ENCODE measurements at regions not wholly inside any gene's neighbourhood (a gene's known extent, or its start where the extent isn't known, plus 50 kb on each side); places are given as distances from the start of the nearest gene placed in this dataset.

DNA sequence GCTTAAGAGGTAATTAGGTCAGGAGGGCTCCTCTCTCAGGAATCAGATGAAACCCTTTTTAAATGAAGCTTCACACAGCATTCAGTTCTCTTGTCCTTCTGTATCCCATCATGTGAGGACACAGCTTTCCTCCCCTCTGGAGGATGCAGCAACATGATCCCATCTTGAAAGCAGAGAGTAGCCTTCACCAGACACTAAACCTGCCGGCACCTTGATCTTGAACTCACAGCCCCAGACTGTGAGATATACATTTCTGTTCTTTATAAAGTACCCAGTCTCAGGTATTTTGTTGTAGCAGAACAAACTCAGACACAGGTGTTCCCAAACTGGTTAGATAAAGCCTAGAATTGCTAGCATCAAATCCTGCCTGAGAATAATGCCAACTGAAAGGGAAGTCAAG is 83.7 kb upstream of the PRICKLE2 start:
- TF ChIP-seq, protein P1, sequence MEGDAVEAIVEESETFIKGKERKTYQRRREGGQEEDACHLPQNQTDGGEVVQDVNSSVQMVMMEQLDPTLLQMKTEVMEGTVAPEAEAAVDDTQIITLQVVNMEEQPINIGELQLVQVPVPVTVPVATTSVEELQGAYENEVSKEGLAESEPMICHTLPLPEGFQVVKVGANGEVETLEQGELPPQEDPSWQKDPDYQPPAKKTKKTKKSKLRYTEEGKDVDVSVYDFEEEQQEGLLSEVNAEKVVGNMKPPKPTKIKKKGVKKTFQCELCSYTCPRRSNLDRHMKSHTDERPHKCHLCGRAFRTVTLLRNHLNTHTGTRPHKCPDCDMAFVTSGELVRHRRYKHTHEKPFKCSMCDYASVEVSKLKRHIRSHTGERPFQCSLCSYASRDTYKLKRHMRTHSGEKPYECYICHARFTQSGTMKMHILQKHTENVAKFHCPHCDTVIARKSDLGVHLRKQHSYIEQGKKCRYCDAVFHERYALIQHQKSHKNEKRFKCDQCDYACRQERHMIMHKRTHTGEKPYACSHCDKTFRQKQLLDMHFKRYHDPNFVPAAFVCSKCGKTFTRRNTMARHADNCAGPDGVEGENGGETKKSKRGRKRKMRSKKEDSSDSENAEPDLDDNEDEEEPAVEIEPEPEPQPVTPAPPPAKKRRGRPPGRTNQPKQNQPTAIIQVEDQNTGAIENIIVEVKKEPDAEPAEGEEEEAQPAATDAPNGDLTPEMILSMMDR (IDR thresholded peaks at IDR 0.05; ENCODE audit: low read depth, low read length), result no peak
- DNase-seq (ENCODE audit: extremely low read depth, low read depth), result no peak

DNA sequence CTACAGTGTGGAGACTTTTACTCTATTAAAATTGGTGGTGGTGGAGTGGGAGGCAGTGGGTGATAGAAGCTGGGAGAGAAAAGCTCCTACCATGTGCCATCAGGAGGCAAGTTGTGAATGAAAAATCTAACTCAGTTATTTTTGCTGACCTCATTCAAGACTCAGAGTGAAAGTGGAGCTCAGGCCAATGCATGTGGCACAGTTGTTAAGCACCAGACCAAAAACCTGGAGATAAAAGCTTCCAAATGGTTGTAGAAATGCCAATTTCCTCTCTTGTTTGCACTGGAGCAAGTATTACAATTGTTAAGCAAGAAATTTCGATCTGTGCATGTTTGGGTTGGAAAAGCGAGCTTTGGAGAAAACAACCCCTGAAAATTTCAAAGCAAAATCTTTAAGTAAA is 81.5 kb upstream of the PRICKLE2 start:
- peak; percentile 57 for DNase-seq (ENCODE audit: extremely low read depth, low read depth)
- TF ChIP-seq, protein P1 (IDR thresholded peaks at IDR 0.05; ENCODE audit: low read depth, low read length), result no peak

DNA sequence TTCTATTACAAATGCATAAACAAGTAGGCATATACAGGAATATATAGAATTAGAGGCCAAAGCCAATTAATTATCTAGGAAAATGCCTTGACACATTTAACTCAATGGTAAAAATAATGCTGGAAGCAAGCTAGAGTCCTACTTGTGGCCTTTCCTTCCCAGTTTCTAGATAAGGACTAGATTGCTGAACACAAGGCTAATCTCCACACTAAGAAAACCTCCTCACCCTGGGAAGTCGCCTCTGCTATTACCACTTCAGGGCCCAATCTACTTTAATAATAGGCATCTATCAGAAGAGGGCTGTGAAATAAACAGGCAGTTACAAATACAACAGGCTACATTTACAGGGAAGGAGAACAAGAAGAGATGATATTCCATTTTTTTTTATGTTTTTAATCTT is 80.5 kb upstream of the PRICKLE2 start:
- no peak for DNase-seq (ENCODE audit: extremely low read depth, low read depth)
- TF ChIP-seq, protein P1 (IDR thresholded peaks at IDR 0.05; ENCODE audit: low read depth, low read length), result no peak

DNA sequence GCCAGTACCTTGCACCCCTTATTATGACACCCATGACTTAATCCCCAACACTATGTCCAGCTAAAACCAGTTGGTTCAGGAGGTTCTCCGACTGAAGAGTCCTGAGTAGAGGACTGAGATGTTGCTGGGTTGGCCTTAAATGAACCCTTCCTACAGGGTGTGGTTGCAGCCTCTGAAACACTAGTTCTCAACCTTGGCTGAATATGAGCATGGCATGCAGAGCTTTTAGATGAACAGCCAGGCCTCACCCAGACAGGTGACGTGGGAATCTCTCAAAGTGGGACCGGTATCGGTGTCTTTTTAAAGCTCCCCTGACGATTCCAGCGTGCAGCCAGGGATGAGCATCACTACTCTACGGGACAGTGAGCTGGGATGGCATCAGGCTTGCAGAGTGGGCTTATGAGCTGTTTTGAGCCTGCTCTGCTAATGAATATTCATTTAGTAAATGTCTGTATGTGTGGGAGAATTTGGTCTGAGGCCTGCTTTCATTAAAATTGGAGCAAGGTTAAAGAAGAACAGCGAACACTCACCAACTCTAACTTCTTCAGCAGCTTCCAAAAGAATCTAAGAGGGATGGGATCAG is 79.7 kb upstream of the PRICKLE2 start:
- DNase-seq (ENCODE audit: extremely low read depth, low read depth), result no peak
- TF ChIP-seq, protein P1 (IDR thresholded peaks at IDR 0.05; ENCODE audit: low read depth, low read length), result no peak

DNA sequence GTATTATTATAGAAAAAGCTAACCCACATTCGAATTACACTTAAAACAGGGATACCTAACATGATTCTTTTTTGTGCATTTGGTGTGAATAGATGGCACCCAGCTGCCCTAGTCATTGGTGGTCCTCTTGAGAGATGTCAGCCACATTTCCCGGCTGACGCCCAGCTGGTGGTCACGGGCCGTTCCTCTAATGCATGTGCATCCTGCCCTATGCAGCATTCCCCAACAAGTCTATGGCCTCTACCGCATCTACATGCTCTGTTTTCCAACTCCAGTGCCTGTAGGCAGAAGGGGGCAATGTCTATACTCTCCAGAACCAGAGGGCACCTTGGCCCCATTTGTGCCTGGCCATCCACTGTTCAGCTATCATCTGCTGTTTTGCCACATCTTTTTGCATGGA is 78.6 kb upstream of the PRICKLE2 start:
- TF ChIP-seq, protein P1 (IDR thresholded peaks at IDR 0.05; ENCODE audit: low read depth, low read length), result no peak
- no peak for DNase-seq (ENCODE audit: extremely low read depth, low read depth)

DNA sequence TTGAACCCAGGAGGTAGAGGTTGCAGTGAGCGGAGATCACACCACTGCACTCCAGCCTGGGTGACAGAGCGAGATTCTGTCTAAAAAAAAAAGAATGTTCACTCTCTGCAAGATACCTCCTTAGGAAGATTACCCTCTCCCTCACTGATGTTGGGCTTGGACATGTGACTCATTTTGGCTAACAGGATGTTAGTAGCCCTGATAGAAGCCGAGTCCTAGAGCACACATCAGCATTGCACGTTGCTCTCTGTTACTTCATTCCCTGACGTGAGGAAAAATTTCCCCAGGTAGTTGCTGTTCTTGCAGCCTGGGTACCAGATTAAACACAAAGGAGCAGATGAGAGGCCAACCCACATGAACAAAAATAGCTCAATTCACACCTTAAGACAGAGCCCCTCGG is 78.1 kb upstream of the PRICKLE2 start:
- TF ChIP-seq, protein P1 (IDR thresholded peaks at IDR 0.05; ENCODE audit: low read depth, low read length), result no peak
- no peak for DNase-seq (ENCODE audit: extremely low read depth, low read depth)

DNA sequence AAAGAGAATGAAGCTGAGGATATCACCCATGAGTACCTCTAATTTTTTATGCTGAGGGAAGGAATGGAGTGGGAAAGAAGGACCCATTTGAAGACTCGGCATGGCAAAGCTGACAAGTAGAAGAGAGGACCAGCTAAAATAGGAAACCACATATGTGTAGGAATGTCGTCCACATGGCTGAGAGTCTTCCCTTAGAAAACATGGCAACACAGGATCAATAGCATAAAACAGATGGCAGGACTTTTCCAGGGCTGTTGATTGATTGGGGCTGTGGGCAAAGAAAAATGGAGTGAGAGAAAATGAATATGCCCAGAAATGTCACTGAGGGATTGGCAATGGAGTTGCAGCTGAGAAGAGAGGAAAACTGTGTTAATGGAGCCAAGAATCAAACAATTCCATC is 76.2 kb upstream of the PRICKLE2 start:
- DNase-seq (ENCODE audit: extremely low read depth, low read depth), result no peak
- TF ChIP-seq, protein P1 (IDR thresholded peaks at IDR 0.05; ENCODE audit: low read depth, low read length), result no peak
